NCI-H446 treated with DMSO at 0.1 percent for 48 hours (cell line): ENCODE measurements at regions not wholly inside any gene's neighbourhood (a gene's known extent, or its start where the extent isn't known, plus 50 kb on each side); places are given as distances from the start of the nearest gene placed in this dataset.

Experiments used
- DNase-seq: peaks from one replicate; lab custom pipeline; 2025; lab: John Stamatoyannopoulos, UW

DNA sequence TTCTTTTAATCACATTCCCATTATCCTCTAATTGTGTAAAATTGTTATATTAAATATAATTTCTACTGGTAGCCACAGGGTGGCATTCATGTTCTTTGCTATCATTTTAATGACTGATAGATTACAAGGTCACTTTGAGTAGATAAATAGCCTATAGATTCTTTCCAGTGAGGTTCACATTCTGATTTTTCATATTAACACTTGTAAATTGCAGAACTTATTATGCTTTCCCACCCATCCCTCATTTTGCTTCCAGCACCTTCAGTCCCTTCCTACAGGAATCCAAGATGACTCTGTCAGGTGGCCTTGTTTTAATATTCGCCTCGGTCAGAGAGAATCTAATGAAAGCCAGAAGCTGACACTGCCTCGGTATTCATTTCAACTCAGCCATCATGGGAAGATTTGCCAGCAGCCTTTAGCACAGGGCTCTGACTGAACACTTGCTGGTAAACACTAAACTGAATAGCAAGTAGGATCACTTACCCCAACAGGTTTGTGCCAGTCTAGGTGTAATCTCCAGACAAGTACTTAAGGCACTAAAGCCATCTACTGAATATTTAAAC lies 101.2 kb upstream of the FSHR start:
- DNase-seq, result no peak

DNA sequence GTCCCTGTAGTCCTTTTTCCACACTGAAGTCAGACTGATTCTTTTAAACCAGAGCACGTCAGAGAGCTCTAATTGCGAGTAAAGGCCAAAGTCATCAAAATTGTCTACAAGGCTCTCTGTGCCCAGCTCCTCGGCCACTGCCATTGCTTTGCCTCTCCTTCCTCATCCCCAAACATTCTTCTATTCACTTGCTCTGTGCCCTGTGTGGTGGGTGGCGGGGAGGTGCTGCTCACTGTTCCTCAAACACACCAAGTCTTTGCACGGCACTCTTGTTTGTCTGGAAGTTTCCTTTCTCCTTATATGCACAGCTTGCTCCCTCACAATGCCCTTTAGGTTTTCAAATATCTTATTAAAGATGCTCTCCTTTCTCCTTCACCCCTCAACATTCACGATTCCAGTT lies 100.1 kb upstream of the FSHR start:
- DNase-seq, result no peak

DNA sequence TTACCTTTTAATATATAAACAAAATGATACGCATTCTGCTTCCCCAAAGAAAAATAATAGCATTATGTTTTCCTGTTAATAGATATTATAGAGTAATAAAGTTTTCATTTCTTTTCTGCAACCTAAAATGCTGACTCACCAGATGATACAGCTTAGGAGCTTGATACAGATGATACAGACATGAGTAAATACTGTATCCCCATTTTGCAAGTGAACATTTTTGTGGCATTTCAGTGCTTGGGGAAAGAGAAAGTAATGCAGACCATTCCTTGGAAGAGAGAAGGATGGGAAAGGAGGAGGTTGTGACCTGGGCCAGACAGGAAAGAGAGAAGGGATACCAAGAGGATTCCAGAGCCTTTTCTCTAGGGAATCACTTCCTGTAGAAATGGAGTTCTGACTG lies 97.5 kb upstream of the FSHR start:
- no peak for DNase-seq

DNA sequence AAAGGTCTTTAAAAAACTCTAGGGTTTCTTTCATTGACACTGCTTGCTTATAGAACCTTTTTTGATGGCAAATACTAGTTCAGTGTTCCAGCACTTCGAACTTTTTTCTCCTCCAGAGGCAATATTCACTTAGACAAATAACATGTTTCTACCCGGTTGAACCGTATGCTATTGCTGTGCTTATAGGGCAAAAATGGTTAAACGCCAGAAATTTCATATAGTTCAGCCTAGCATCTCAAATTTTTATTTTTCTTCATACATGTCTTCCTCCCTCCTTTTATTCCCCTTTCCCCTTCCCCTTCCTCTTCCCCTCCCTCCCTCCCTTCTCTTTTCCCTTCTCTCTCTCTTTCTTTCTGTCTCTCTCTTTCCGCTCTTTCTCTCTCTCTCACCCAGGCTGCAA lies 96.9 kb upstream of the FSHR start:
- DNase-seq, result no peak

DNA sequence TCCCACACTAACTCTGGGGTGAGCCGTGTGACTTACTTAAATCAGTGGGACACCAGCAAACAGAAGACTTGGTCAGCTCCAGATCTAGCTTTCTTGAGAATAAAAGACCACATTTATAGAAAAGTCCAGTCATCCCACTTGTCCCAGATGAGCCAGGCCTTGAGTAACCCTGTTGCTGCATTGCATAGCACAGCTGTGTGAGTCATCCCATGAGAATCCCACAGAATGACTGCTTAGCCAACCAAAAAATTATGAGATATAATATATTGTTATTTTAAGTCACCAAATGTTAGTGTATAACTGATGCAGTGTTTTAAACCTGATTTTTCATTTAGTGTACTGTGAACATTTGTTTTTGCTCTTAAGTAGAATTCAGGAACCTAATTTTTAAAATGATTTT lies 94.2 kb upstream of the FSHR start:
- no peak for DNase-seq

DNA sequence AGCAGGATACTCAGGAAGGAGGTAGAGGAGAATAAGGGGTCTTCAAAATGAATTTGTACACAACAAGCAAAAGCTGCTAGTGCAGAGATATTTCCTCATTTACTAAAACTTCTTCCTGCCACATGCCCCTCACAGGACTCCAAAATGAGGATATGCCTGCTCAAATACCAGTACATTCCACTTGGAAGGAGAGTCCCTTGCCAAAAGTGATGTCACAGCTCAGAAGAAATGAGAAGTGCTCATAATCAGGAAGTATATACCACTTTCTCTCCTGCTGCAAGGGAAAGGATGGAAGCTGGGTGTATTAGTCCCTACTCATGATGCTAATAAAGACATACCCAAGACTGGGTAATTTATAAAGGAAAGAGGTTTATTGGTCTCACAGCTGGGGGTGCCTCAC lies 87.7 kb upstream of the FSHR start:
- no peak for DNase-seq

DNA sequence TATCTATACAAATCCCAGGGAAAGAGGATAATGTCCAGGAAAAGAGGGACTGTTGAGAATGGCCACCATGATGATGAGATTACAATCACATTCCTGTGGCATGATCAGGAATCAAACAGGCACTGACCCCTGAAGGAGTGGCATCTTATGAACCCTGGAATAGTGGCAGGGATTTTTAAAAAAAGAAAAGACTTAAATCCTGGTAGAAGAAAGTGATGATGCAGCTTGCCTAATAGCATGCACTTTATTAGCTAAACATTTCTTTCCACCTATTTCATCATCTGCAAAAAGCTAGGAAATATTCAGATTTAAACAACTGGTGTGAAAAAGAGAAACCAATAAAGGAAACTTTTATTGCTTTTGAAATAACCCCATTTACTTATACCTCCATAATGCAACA lies 87.2 kb upstream of the FSHR start:
- no peak for DNase-seq

DNA sequence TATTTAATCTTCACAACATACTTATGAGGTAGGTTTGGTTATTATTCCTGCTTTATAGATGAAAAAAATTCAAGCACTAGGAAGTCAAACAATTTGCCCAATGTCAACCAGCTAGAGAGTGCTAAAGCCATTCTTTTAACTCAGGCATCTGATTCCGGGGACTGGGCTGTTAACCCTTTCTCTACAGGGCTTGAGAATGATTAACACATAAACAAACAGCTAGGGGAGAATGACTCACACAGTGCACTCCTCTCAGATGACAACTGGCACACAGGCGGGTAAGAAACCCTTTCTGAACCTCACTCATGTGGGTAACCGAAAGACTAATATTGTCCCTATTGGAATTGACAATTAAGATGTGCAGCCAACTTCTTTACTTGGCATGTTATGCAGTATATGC lies 86.3 kb upstream of the FSHR start:
- DNase-seq, result no peak

DNA sequence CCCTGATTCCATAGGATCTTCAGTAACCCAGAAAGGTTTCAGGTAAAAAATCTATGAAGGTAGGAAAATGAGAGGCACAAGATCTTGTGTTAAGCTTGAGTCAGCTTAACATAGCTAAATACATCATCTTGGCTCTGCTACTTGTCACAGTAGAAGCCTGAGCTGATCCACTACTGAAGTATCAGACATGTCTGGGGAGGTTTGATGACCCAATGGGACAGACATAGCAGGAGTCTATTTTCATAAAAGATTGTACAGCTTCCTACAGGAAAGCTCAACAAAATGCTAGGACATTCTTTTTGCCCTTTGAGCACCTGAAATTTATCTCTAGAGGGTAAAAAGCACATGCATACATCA lies 84.3 kb upstream of the FSHR start:
- DNase-seq, result no peak

DNA sequence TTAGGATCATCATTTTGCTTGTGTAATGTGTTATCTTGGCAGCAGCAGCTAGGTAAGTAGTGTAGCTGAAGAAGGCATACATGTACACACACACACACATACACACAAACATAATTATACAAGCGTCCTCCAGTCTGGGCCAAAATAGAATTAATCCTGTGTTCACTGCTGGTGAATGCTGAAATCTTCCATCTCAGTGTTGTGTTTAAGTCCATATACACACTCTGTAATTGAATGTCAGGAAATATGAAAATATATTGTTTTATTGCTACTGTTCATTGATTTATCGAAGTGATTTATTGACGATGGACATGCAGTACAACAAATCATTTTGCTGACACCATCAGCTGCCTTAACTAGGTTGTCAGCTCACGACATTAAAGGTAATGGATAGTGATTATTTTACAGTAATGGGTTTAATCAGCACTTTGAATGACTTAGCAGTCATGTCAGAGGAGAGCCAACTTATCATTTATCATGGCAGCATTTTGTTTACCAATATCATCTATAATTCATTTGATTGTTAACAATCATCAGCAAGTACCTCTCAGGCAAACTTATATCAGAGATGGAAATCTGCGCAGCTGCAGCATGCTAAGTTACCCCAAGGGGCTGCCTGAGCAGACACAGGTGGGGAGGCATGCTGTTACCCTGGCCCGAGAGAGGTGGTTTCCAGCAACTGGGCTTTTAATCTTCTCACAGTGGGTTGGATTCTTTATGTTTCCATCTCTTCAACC lies 83.7 kb upstream of the FSHR start:
- DNase-seq, result no peak

DNA sequence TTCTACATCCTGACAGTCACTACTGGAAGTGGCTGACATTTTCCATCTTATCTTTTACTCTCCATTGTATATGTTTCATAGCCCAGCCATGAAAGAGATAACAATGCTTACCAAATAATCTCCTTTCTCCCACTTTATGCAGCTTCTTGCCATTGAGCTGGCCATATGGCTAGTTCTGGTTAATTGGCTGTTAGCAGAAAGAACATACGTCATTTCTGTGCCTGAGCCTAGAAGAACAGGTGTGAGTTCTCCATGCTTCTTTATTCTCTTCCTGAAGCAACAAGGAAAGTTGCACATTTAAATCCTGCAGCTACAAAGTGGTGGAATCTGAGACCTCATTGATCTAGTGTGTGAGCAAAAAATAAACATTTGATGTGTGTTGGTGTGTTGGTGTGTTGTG lies 82.0 kb upstream of the FSHR start:
- DNase-seq, result no peak

DNA sequence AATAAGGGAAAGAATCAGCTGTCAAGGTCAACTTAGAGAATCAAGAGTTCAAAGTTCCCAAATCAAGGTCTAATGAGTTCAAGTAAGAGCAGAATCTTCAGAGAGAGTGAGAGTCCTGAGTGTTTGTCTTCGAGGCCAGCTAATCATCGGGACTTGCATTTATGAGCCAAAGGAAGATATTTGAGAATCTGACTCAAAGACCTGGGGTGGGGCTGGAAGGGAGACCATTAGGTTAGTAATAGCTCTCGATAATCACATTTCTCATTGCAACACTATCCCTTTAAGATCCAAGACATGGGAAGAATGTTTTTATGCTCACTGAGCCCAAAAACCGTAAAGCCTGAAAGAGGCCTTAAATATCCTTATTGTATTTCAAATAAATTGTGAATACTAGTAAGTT lies 72.0 kb upstream of the FSHR start:
- no peak for DNase-seq

DNA sequence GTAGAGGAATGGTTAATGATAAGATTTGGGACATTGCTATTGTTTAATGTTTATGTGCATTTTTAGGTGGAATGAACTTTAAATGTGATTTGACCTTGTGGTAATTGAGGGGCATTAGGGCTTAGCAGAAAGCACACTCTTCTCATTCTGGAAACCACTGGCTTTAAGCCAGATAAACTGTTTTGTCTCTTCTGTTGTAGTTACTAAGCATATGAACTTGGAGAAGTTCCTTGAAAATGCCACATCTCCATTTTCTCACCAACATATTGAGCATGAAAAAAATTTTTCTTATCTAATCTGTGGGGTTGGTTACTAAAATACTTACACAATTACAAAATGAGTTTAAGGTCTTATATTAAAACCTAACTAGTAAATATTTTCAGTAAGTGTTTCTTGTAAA lies 70.8 kb upstream of the FSHR start:
- DNase-seq, result peak; percentile 73

DNA sequence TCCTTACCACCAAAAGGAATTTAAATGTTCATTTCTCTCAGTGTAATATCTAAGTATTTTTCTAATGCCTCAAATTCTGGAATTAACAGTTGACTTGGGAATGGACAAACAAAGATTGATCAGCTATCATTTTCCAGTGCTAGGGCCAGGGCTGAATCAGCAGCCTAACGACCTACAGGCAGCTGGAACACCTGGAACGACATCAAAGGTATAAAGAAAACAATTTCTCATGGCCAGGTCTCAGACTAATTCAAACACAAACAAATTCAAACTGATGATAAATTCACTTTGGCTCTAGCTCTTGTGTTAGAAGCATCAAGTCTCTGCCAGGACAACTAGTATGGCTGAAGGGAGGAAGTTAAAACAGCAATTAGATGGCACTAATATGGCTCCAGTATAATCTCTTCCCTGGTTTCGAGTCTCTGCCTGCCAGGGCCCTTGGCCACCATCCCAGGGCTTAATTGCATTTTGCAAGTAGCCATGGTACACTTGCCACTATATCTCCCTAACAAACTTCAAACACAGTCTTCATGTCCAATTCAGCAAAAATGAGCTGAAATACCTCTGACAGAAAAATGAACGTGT lies 70.2 kb upstream of the FSHR start:
- peak; percentile 95 for DNase-seq

DNA sequence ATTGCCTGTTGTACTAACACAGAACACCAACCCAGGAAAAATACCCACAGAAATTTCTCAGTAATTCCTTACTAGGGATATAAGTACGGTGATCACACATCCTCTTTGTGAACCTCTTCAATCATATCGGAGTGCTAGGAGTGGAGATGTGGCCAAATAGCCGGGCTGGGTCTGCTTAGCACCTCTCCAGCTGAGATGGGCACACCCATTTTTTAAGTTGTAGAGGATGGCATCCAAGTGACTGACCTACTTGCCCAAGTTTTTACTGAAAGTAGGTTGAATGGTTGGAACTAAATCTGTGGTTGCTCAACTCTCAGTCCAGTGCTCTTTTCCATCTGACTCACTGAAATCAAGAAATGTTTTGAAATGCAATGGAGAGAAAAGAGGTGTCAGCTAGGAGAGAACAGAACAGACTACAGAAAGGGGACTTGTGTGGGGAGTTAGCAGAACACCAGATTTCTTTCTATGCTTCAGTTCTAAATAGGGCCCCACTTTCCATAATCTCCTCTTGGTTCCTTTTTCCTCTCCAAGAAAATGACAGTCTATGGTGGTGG lies 68.7 kb upstream of the FSHR start:
- DNase-seq, result no peak

DNA sequence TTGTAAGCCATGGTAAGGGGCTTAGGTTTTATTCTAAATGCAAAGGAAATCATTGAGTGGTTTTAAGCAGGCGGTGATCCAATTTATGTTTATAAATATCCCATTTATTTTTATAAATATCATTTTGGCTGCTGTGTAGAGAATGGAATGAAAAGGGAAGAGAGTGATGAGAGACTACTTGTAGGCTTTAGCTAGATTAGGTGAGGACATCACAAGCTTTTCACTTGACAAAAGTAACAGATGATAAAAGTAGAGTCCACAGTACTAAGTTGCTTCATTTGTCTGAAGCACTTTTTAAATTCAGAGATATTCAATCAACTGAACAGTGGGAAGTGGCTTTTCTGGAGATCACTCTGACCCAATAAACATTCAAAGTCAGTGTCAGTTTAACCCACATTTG lies 65.4 kb upstream of the FSHR start:
- no peak for DNase-seq

DNA sequence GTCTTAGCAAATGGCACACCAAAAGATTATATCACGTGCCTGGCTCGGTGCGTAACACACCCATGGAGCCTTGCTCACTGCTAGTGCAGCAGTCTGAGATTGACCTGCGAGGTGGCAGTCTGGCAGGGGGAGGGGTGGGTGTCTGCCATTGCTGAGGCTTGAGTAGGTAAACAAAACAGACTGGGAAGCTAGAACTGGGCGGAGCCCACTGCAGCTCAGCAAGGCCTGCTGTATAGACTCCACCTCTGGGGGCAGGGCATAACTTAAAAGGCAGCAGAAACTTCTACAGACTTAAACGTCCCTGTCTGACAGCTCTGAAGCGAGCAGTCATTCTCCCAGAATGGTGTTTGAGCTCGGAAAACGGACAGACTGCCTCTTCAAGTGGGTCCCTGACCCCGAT lies 55.9 kb upstream of the FSHR start:
- DNase-seq, result no peak

DNA sequence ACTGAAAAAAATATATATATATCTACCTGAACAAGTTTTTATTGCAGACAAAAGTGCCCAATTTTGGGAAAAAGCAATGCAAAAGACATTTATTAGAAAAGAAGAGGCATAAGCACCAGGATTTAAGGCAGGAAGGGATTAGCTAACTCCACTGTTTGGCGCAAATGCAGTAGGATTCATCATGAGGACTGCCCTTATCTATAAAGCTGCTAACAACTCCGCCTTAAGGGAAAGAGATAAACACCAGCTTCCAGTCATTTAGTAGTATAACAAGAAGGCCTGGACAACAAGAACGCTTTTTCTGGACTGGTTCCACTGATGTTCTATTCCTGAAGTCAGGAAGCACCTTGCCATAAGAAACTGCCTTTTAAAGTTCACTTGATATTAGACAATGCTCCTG lies 52.9 kb upstream of the FSHR start:
- no peak for DNase-seq
